IMR-90 (cell line): ENCODE measurements at regions not wholly inside any gene's neighbourhood (a gene's known extent, or its start where the extent isn't known, plus 50 kb on each side); places are given as distances from the start of the nearest gene placed in this dataset.

ENCODE experiments used
- ATAC-seq: fragments of 200-7000 bp; cut with Tn5 transposase; 2 replicates; pipeline ENCODE4 v1.9.1; 2020; ENCODE audit warnings: low read depth, mild to moderate bottlenecking, moderate library complexity
- BruUV-seq: library from RNA; stranded (reverse); fragments of 400-500 nt; replicated peaks from 2 replicates; lab custom pipeline; 2021; lab: Mats Ljungman, UMichigan
- CTCF ChIA-PET: fragments of 300-600 bp; formaldehyde crosslinking; extraction: SDS; loops from one replicate; lab custom pipeline; 2021; ENCODE audit warnings: antibody characterized with exemption; lab: Yijun Ruan, JAX
- POLR2A ChIA-PET: fragments of 300-600 bp; sonication (Branson Sonifier 250); formaldehyde crosslinking; loops from one replicate; lab custom pipeline; 2022; ENCODE audit warnings: antibody characterized with exemption; ENCODE audit not compliant: unreplicated experiment; lab: Charles Lee
- DNase-seq: peaks from one replicate; pipeline ENCODE4 v3.0.0; 2013
- H2AFZ ChIP-seq: replicated peaks from 2 replicates; pipeline ENCODE3; 2013; ENCODE audit warnings: low read length, mild to moderate bottlenecking; ENCODE audit not compliant: poor library complexity
- H2AK5ac ChIP-seq: 2 replicates; pipeline ENCODE4 v1.6.1; 2013; ENCODE audit warnings: low read depth, low read length, inconsistent platforms
- H2AK9ac ChIP-seq: replicated peaks from 2 replicates; pipeline ENCODE3; 2013; ENCODE audit warnings: mild to moderate bottlenecking, low read depth, low read length, moderate library complexity; ENCODE audit not compliant: poor library complexity
- H2BK120ac ChIP-seq: 2 replicates; pipeline ENCODE4 v1.6.1; 2013; ENCODE audit warnings: low read depth, low read length, inconsistent platforms
- H2BK15ac ChIP-seq: 3 replicates; pipeline ENCODE4 v1.6.1; 2013; ENCODE audit warnings: low read depth, low read length, inconsistent platforms
- H2BK20ac ChIP-seq: 2 replicates; pipeline ENCODE4 v1.6.1; 2013; ENCODE audit warnings: low read depth, mild to moderate bottlenecking, inconsistent platforms, low read length, moderate library complexity
- H2BK5ac ChIP-seq: 2 replicates; pipeline ENCODE4 v1.6.1; 2013; ENCODE audit warnings: mild to moderate bottlenecking, low read depth, low read length, inconsistent platforms; ENCODE audit not compliant: poor library complexity, severe bottlenecking
- H3K14ac ChIP-seq: replicated peaks from 2 replicates; pipeline ENCODE4 v1.6.1; 2013; ENCODE audit warnings: low read depth, low read length, inconsistent platforms
- H3K18ac ChIP-seq: 2 replicates; pipeline ENCODE4 v1.6.1; 2013; ENCODE audit warnings: low read depth, low read length, control low read depth
- H3K23ac ChIP-seq: 2 replicates; pipeline ENCODE4 v1.6.1; 2013; ENCODE audit warnings: low read depth, low read length, inconsistent platforms
- H3K27ac ChIP-seq: 2 replicates; pipeline ENCODE4 v1.5.1; 2013; ENCODE audit warnings: mild to moderate bottlenecking, control low read depth, low read length; ENCODE audit not compliant: insufficient read depth
- H3K27me3 ChIP-seq: 2 replicates; pipeline ENCODE4 v1.6.1; 2013; ENCODE audit warnings: low read length; ENCODE audit not compliant: control insufficient read depth, insufficient read depth
- H3K36me3 ChIP-seq: 2 replicates; pipeline ENCODE4 v1.6.1; 2013; ENCODE audit warnings: low read length, mixed read lengths; ENCODE audit not compliant: control insufficient read depth, insufficient read depth
- H3K4ac ChIP-seq: 2 replicates; pipeline ENCODE4 v1.6.1; 2013; ENCODE audit warnings: low read depth, low read length, inconsistent platforms
- H3K4me1 ChIP-seq: 2 replicates; pipeline ENCODE4 v1.6.1; 2013; ENCODE audit warnings: low read length, mixed read lengths; ENCODE audit not compliant: control insufficient read depth, insufficient read depth
- H3K4me2 ChIP-seq: 2 replicates; pipeline ENCODE4 v1.6.1; 2013; ENCODE audit warnings: low read depth, mild to moderate bottlenecking, control low read depth, low read length, moderate library complexity
- H3K4me3 ChIP-seq: 2 replicates; pipeline ENCODE4 v1.5.1; 2013; ENCODE audit warnings: low read depth, mild to moderate bottlenecking, control low read depth, low read length, moderate library complexity; ENCODE audit not compliant: insufficient read depth
- H3K56ac ChIP-seq: 2 replicates; pipeline ENCODE4 v1.6.1; 2013; ENCODE audit warnings: low read length, inconsistent platforms; ENCODE audit not compliant: insufficient read depth; ENCODE audit errors: extremely low read depth
- H3K79me1 ChIP-seq, 2 experiments: 2 replicates each; pipeline ENCODE4 v1.6.1; 2013; ENCODE audit warnings: low read length in 2 of 2, inconsistent platforms in 1 of 2, low read depth in 1 of 2
- H3K9ac ChIP-seq: 2 replicates; pipeline ENCODE4 v1.6.1; 2013; ENCODE audit warnings: low read depth, low read length, control low read depth
- H3K9me1 ChIP-seq: 2 replicates; pipeline ENCODE4 v1.6.1; 2013; ENCODE audit warnings: low read length, inconsistent platforms; ENCODE audit not compliant: insufficient read depth
- H3K9me3 ChIP-seq: 2 replicates; pipeline ENCODE4 v1.6.1; 2013; ENCODE audit warnings: low read length; ENCODE audit not compliant: control insufficient read depth, insufficient read depth
- H4K20me1 ChIP-seq: 2 replicates; pipeline ENCODE4 v1.6.1; 2013; ENCODE audit warnings: low read length, inconsistent platforms; ENCODE audit not compliant: insufficient read depth
- H4K5ac ChIP-seq: 2 replicates; pipeline ENCODE4 v1.6.1; 2013; ENCODE audit warnings: mild to moderate bottlenecking, low read depth, low read length, control low read depth
- H4K8ac ChIP-seq, 2 experiments: 2 replicates each; pipeline ENCODE4 v1.6.1; 2013; ENCODE audit warnings: low read depth in 2 of 2, low read length in 2 of 2, control low read depth in 1 of 2, inconsistent platforms in 1 of 2
- H4K91ac ChIP-seq: 2 replicates; pipeline ENCODE4 v1.6.1; 2013; ENCODE audit warnings: low read depth, low read length, inconsistent platforms; ENCODE audit not compliant: insufficient read depth
- NFE2L2 ChIP-seq: fragments of 150-350 bp; IDR thresholded peaks from 2 replicates; pipeline ENCODE4 v1.6.1; 2016; ENCODE audit warnings: low read depth, mild to moderate bottlenecking, low read length
- RCOR1 ChIP-seq: IDR thresholded peaks from 2 replicates; pipeline ENCODE4 v1.6.1; 2012; ENCODE audit warnings: mild to moderate bottlenecking, low read length, improper control_type of control experiment; ENCODE audit not compliant: insufficient replicate concordance
- WGBS, 2 experiments: methylation state at CpG; one replicate each; pipeline versions ENCODE4 v1.1.5 to v1.1.7; 2013; ENCODE audit warnings: missing lambda C conversion rate in 2 of 2; ENCODE audit not compliant: insufficient read length in 1 of 2; ENCODE audit errors: extremely low coverage in 2 of 2; 5-methylcytosine and 5-hydroxymethylcytosine counted together
- dilution Hi-C: fragments of 300-500 bp; cut with HindIII; formaldehyde crosslinking; loops from one replicate; pipeline ENCODE4 v1.14.3; 2018; ENCODE audit warnings: low sequenced_read_pairs; ENCODE audit not compliant: unreplicated experiment
- in situ Hi-C: fragments of 300-500 bp; cut with MboI; formaldehyde crosslinking; loops from 3 replicates; pipeline ENCODE4 v1.14.3; 2019; ENCODE audit warnings: low sequenced_read_pairs, inconsistent platforms, mixed read lengths
- intact Hi-C: fragments of 100-400 bp; cut with micrococcal nuclease; formaldehyde crosslinking; loops from 2 replicates; pipeline ENCODE4 v1.10.0; 2022
- TF ChIP-seq, protein P1 (sequence below): fragments of 150-350 bp; IDR thresholded peaks from 2 replicates; pipeline ENCODE4 v1.6.1; 2016; ENCODE audit warnings: low read depth, mild to moderate bottlenecking, low read length, moderate library complexity, borderline replicate concordance

DNA sequence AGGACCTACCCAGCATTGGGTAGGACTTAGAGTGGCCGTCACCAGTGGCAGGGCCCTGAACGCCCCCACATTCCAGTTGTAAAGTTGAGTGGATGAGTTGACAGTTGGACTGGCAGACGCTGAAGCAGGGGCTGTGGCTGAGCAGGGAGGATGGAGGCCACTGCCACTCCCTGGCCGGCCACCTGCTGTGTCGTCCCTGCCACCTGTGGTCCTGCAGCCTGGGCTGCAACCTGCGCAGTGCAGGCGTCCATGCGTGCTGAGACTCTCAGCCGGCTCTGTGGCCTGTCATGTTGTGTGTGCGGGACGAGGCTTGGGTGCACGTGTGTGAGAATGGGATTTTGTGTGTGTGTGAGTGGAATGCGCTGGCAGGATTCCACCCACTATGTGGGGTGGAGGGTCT, 80.8 kb downstream of the SCGB2B2 start:
- no peak overlapping the region for H3K4ac ChIP-seq
- H3K9me3 ChIP-seq = peaks cover 2% of the 10 kb centered on the region; the same call in 1 of the 2 replicates
- ChIA-PET POLR2A (no interaction called here), CTCF (no interaction called here)
- H3K4me3 ChIP-seq = no peak overlapping the region
- no peak overlapping the region for H2AK9ac ChIP-seq
- no peak overlapping the region for H4K8ac ChIP-seq
- no peaks in the 10 kb centered on the region for H3K27me3 ChIP-seq
- H3K9me1 ChIP-seq = no peaks in the 10 kb centered on the region
- H3K27ac ChIP-seq = no peak overlapping the region
- in situ Hi-C loops (no loop called here), dilution Hi-C loops (no loop called here), intact Hi-C loops (no loop called here)
- 76% methylated on average over 10 of the region's 13 CpGs; no CpG with 5 or more reads in 1 of the 2 experiments for WGBS, 2 experiments
- no peak overlapping the region for H2BK120ac ChIP-seq
- no peak overlapping the region for H3K9ac ChIP-seq
- TF ChIP-seq RCOR1 = no peak
- TF ChIP-seq, protein P1, sequence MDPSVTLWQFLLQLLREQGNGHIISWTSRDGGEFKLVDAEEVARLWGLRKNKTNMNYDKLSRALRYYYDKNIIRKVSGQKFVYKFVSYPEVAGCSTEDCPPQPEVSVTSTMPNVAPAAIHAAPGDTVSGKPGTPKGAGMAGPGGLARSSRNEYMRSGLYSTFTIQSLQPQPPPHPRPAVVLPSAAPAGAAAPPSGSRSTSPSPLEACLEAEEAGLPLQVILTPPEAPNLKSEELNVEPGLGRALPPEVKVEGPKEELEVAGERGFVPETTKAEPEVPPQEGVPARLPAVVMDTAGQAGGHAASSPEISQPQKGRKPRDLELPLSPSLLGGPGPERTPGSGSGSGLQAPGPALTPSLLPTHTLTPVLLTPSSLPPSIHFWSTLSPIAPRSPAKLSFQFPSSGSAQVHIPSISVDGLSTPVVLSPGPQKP = no peak
- no peak for TF ChIP-seq NFE2L2
- H2AK5ac ChIP-seq = no peak overlapping the region
- H2AFZ ChIP-seq = peak overlapping the region; percentile 21
- no peak overlapping the region for H3K56ac ChIP-seq
- no peak overlapping the region for H3K4me2 ChIP-seq
- H3K14ac ChIP-seq = no peak overlapping the region
- H2BK15ac ChIP-seq = no peak overlapping the region
- no peak overlapping the region for H2BK5ac ChIP-seq
- no peak overlapping the region for H4K5ac ChIP-seq
- no peak overlapping the region for H3K18ac ChIP-seq
- H4K91ac ChIP-seq = no peak overlapping the region
- H3K79me1 ChIP-seq = no peaks in the 10 kb centered on the region
- DNase-seq (no peak), ATAC-seq (no peak)
- H3K23ac ChIP-seq = no peak overlapping the region
- H3K36me3 ChIP-seq = no peaks in the 10 kb centered on the region
- H2BK20ac ChIP-seq = no peak overlapping the region
- H4K20me1 ChIP-seq = no peaks in the 10 kb centered on the region
- no TSS peak for BruUV-seq
- H3K4me1 ChIP-seq = no peaks in the 10 kb centered on the region
